Spinal cord (tissue), 9 donors: ENCODE measurements at regions not wholly inside any gene's neighbourhood (a gene's known extent, or its start where the extent isn't known, plus 50 kb on each side); places are given as distances from the start of the nearest gene placed in this dataset.

ENCODE experiments used
- DNase-seq, 6 donors: peaks; one replicate each; pipeline versions ENCODE4 v3.0.0 to v3.0.0-alpha.2; 2013 to 2015; ENCODE audit warnings: low spot score in 6 of 6, low read depth in 4 of 6
- H3K27ac ChIP-seq: one replicate; pipeline ENCODE4 v1.5.1; 2013; ENCODE audit warnings: low read depth, low read length, control low read depth
- H3K27me3 ChIP-seq: one replicate; pipeline ENCODE4 v1.6.1; 2013; ENCODE audit warnings: low read length; ENCODE audit not compliant: control insufficient read depth, insufficient read depth
- H3K36me3 ChIP-seq: one replicate; pipeline ENCODE4 v1.6.1; 2013; ENCODE audit warnings: low read length; ENCODE audit not compliant: control insufficient read depth, insufficient read depth
- H3K4me1 ChIP-seq: one replicate; pipeline ENCODE4 v1.6.1; 2013; ENCODE audit warnings: low read length; ENCODE audit not compliant: control insufficient read depth, insufficient read depth
- H3K4me3 ChIP-seq: one replicate; pipeline ENCODE4 v1.5.1; 2013; ENCODE audit warnings: low read depth, low read length, control low read depth
- H3K9me3 ChIP-seq: one replicate; pipeline ENCODE4 v1.6.1; 2013; ENCODE audit warnings: low read length; ENCODE audit not compliant: control insufficient read depth, insufficient read depth
- WGBS: methylation state at CpG from one replicate; pipeline ENCODE4 v1.1.5; 2013; ENCODE audit warnings: missing lambda C conversion rate; ENCODE audit not compliant: insufficient coverage; 5-methylcytosine and 5-hydroxymethylcytosine counted together
- donor health status: healthy.

DNA sequence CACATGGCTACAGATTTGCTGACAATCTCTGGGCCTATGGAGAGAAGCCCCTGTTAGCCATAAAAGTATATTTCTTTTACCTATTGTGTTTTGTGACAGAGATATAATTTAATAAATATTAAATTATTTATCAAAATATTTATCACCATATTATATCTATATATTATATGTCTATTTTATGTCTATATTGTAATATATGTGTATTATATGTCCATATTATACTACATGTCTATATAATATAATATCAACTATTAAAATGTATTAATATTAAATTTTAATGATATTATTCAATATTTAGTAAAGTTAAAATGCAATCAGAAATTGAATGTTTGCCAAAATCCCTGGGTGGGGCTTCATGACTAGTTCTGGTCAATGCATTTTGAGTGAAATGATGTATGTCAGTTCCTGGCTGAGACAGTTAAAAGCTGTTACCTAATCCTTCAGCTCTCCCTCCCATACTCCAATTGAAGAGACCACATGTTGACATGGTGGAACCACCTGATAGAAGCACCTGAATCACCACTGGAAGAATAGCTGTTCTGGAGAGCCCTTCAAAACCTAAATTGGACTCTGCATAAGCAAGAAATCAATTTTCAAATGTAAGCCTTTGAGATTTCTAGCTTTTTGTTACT is 357.3 kb upstream of the DDHD1 start:
- peak overlapping the region; percentile 4 for H3K27ac ChIP-seq

DNA sequence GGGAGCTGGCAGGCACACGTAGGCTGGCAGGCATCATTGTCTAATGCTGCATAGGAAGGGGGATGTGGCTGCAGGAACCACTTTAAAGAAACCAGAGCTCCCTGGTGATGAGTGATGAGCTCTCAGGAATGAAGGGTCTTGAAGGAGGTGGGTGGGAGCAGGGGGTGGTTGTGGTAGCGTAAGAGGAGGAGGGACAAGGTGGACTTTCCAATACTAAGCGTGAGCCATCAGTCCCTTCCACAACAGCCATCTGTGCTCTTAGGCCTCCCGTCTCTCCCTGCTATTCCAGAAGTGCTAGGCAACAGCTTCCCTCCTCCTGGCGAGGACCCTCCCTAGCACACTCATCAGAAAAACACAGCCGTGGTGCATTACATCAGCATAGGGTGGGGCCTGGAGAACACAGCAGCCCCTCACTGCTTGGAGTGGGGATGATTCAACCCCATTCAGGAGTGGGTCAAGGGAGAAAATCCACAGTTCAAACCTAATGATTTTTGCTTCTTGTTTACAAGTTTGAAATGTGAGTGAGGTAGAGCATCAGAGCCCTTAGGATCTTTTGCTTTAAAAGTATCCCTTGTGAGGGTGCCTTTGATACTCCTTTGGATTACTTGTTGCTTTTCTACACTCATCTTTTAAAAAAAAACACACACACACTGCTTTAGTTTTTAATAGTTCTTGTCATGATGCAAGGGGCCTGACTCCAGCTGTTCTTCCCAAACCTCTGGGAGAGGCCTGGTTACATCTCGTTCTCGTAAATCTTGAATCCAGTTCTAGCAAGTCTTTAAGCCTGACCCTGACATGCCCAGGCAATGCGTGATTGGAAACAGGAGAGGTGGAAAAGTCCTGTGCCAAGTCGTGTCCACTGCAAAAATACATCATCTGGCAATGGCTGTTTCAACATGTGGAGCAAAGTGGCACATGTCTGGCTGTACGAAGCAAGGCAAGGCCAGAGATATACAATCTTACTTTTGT is 356.4 kb upstream of the DDHD1 start:
- Histone ChIP-seq H3K4me3 (no peak overlapping the region), H3K9me3 (no peaks in the 10 kb centered on the region), H3K27me3 (no peaks in the 10 kb centered on the region), H3K4me1 (peaks cover 4% of the 10 kb centered on the region), H3K36me3 (no peaks in the 10 kb centered on the region), H3K27ac (peak overlapping the region; percentile 4)
- 45% methylated on average over 6 of the region's 11 CpGs for WGBS
- DNase-seq, result peak in 5 of 6 donors; percentile 5 to 70 (median 36)

More for the DNA sequence above, 357.3 kb upstream of the DDHD1 start:
- Histone ChIP-seq H3K27me3 (no peaks in the 10 kb centered on the region), H3K36me3 (no peaks in the 10 kb centered on the region), H3K9me3 (no peaks in the 10 kb centered on the region), H3K4me3 (no peak overlapping the region), H3K4me1 (peaks cover 4% of the 10 kb centered on the region)
- DNase-seq, result no peak

- Histone ChIP-seq H3K9me3 (no peaks in the 10 kb centered on the region), H3K36me3 (no peaks in the 10 kb centered on the region), H3K27ac (no peak overlapping the region), H3K4me1 (no peaks in the 10 kb centered on the region), H3K4me3 (no peak overlapping the region), H3K27me3 (no peaks in the 10 kb centered on the region)
- 60% methylated on average over 1 of the region's 3 CpGs for WGBS
- no peak for DNase-seq
Measured at GRCh38 chr14:53501361-53502211, 348.5 kb upstream of the DDHD1 start.

DNA sequence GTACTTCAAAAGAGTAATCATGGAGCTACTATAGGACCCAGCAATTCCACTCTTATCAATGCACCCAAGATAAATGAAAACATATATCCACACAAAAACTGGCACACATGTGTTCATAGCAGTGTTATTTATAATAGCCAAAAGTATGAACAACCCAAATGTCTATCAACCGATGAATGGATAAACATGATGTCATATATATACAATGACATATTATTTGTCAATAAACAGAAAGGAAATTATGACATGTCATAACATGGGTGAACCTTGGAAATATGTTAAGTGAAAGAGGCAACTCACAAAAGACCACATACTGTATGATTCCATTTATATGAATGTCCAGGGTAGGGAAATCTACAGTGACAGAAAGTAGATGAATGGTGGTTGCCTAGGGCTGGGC is 347.1 kb upstream of the DDHD1 start:
- Histone ChIP-seq H3K9me3 (no peaks in the 10 kb centered on the region), H3K4me1 (no peaks in the 10 kb centered on the region), H3K36me3 (no peaks in the 10 kb centered on the region), H3K4me3 (no peak overlapping the region), H3K27ac (no peak overlapping the region), H3K27me3 (no peaks in the 10 kb centered on the region)
- DNase-seq, result no peak
- WGBS, result no CpG with 5 or more reads among the region's 1 CpG

DNA sequence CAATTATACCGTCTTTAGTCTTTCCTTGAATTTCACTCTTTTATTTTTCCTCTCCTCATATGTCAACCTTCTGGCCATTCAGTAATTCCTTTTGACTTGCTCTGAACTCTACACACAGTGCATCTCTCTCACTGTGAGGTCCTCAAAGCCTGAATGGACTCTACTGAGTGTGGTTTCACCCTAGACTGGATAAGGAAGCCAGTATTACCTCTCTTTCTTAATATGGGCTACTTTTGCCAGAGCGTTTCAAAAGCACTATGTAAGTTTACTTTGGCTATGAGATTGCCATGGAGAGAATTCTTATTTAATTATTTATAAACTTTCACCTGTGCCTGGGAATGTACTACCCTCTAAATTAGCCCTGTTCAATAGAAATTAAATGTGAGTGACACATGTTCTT is 343.5 kb upstream of the DDHD1 start:
- DNase-seq, result no peak
- Histone ChIP-seq H3K4me3 (no peak overlapping the region), H3K27me3 (no peaks in the 10 kb centered on the region), H3K9me3 (no peaks in the 10 kb centered on the region), H3K27ac (no peak overlapping the region), H3K4me1 (no peaks in the 10 kb centered on the region), H3K36me3 (no peaks in the 10 kb centered on the region)
- 50% methylated on average over 1 of the region's 2 CpGs for WGBS

DNA sequence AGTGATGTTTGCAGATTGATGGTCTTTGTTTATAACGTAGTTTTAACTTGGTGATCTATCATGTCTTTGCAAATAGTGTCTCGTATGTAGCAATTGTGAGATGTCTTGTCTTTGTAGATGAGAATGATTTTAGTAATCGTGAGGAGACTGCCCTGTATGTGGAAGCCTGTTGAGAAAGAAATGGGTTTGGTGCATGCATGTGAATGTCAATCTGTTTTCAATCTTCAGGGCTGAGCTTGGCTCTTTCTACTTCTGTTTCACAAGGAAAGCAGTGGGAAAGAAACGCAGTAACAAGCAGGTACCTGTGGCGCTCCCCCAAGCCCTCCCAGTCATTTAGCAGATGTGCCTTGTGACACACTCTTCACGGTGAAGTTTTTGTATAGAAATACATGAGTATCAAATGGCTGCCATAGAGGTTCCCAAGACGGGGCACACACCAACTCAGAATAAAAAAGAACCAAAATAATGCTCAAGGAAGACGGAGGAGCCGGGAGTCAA is 342.8 kb upstream of the DDHD1 start:
- no peak for DNase-seq
- no peak overlapping the region for H3K4me3 ChIP-seq
- 95% methylated on average over 5 of the region's 9 CpGs for WGBS
- H3K27me3 ChIP-seq, result no peaks in the 10 kb centered on the region
- no peaks in the 10 kb centered on the region for H3K36me3 ChIP-seq
- no peaks in the 10 kb centered on the region for H3K9me3 ChIP-seq
- no peak overlapping the region for H3K27ac ChIP-seq
- no peaks in the 10 kb centered on the region for H3K4me1 ChIP-seq

GRCh38 chr14:53494587-53494986 is 341.5 kb upstream of the DDHD1 start:
- no peaks in the 10 kb centered on the region for H3K27me3 ChIP-seq
- H3K27ac ChIP-seq, result no peak overlapping the region
- H3K4me1 ChIP-seq, result no peaks in the 10 kb centered on the region
- H3K36me3 ChIP-seq, result no peaks in the 10 kb centered on the region
- no CpG with 5 or more reads among the region's 1 CpG for WGBS
- DNase-seq, result no peak
- H3K4me3 ChIP-seq, result no peak overlapping the region
- no peaks in the 10 kb centered on the region for H3K9me3 ChIP-seq

- Histone ChIP-seq H3K27ac (no peak overlapping the region), H3K4me1 (no peaks in the 10 kb centered on the region), H3K4me3 (no peak overlapping the region), H3K27me3 (no peaks in the 10 kb centered on the region), H3K9me3 (no peaks in the 10 kb centered on the region), H3K36me3 (no peaks in the 10 kb centered on the region)
- 100% methylated on average over 1 of the region's 1 CpG for WGBS
- DNase-seq, result no peak
Measured at GRCh38 chr14:53493860-53494259, 340.7 kb upstream of the DDHD1 start.

- Histone ChIP-seq H3K4me1 (no peaks in the 10 kb centered on the region), H3K9me3 (no peaks in the 10 kb centered on the region), H3K27ac (no peak overlapping the region), H3K36me3 (no peaks in the 10 kb centered on the region), H3K4me3 (no peak overlapping the region), H3K27me3 (no peaks in the 10 kb centered on the region)
- DNase-seq, result no peak
- no CpG with 5 or more reads among the region's 2 CpGs for WGBS
Measured at GRCh38 chr14:53493320-53493719, 340.2 kb upstream of the DDHD1 start.
